ENCODE measurements at regions not wholly inside any gene's neighbourhood (a gene's known extent, or its start where the extent isn't known, plus 50 kb on each side); places are given as distances from the start of the nearest gene placed in this dataset.
"Not testable (repeated sequence)": the region's sequence is repeated elsewhere in the genome, so short reads cannot be mapped to it uniquely, and the experiment has no call there.

GRCh38 chr14:48693793-48694192, 892.4 kb downstream of the RPS29 start:
- DNase-seq = no peak

GRCh38 chr14:48690349-48690748, 895.8 kb downstream of the RPS29 start:
- no peak for DNase-seq

DNA sequence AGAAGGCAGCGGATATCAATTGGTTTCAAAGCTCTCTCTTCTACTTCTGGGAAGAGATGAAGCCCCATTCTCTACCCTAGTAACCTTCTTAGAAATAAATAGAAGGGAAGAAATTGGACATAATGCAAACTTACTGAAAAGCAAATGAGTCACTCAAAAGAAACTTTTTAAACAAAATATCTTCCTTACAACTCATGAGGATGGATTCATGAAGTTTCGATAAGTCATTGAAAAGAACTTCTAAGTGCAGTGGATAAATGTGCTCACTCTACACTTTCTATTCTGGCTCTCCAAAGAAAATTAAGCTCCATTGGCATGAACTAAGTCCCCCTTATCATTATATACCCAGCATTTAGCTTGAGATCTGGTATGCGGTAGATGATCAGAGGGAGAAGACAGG, 899.5 kb downstream of the RPS29 start:
- no peak for DNase-seq

GRCh38 chr14:48672506-48672905, 913.7 kb downstream of the RPS29 start:
- no peak for DNase-seq

- DNase-seq = no peak
These were observed 915.2 kb downstream of the RPS29 start for GRCh38 chr14:48670939-48671338.

- no peak for DNase-seq
These were observed 920.9 kb downstream of the RPS29 start for GRCh38 chr14:48665077-48665784.

DNA sequence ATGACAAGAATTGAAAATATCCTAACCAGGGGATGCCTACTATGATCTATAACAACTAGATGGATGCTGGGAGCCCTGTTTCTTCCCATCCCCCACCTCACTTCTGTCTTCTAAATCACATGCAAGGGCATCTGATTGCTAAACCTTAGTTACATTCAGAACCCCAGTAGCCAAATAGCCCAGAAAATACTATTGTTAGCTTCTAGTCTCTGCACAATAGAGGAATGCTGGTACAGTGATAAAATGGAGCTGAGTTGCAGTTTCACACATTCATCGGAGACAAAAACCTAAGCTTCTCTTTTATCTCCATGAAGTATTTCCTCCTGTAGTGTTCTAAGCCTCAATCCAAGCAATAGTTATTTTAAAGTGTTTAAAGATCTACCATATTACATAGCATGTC, 942.9 kb downstream of the RPS29 start:
- DNase-seq = no peak

DNA sequence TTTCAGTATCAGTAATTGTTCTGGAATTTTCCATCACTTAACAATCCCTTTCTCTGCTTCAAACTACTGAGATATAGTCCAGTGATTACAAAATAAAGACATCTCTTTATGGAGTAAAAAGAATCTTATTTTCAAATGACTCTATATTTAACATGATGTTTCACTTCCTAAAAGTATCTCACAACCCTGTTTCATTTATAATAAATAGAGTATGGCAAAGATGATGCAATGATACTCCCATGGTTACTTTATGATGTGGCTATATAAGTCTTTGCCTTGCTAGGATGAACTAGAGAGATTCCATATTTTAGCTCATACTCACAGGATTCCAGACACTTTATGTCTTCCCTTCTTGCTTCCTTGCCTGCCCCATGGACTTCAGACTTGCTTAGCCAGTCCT, 953.5 kb upstream of the MDGA2 start:
- no peak for DNase-seq

DNA sequence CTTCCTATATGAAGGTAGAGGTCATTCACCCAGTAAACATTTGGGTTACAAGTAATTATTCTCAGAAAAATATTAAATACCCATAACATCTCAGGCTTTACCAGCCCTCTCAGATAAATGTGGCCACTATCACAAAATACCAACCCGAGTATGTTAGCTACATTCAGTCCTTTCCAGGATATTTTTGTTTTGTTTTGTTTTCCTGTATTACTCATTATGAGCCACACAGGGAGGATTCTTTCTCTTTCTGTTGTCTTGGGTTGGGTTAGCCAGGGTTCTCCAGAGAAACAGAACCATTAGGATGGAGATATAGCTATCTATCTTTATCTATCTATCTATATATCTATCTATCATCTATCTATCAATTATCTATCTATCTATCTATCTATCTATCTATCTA, 947.6 kb upstream of the MDGA2 start:
- no peak for DNase-seq

DNA sequence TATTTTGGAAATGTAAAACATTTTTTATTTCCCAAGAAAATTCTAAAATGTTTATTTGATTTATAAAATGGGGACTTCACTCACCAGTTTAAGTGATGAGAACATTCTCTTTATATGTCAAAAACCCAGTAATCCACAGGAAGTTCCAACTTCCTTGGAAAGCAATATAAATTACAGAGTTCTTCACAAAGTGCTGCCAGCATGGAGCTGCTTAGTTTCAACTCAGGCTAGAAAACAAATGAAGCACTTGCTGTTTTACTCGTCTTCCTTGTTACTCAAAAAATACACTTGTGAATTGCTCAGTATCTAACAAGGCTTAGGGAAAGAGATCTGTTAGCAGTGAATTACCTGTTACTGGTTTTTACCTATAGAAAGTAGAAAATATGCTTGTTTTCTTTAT, 942.7 kb upstream of the MDGA2 start:
- no peak for DNase-seq

GRCh38 chr14:48616931-48617330, 941.5 kb upstream of the MDGA2 start:
- no peak for DNase-seq

DNA sequence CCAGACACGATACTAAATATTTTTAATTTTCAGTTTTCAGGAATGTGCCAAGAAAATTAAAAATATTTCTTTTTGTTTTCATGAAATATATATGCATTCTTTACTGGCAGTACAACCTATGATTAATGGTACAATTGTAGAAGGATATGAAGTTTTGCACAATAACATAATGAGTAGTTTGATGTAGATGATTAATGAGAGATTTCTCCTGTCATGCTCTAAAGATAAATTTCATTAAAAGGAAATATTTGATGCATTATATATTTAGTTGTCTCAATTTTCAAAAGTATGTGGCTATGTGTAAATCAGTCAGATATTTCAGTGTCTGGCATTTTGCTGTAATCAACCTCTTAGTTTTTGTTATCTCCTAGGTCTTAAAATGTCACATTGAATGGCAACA, 940.2 kb upstream of the MDGA2 start:
- no peak for DNase-seq

DNA sequence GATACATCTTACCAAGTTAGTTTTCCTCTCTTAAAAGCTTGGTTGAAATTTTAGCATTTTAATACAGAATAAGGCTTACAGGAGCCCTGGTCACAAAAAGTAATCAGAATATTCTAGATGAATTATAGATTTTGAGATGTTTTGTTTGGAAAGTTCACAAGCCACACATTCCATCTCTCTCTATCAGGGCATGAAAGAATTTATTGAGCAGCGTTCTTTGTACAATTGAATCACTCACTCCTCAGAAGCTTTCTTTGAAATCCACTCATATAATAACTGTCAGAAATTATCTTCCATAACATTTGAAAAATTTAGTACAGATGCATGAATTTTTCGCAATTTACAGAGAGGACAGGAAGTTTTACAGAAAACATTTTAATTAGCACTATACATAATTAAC, 938.6 kb upstream of the MDGA2 start:
- DNase-seq = no peak

GRCh38 chr14:48606960-48607359, 931.6 kb upstream of the MDGA2 start:
- DNase-seq = not testable (repeated sequence)

GRCh38 chr14:48598458-48598857, 923.1 kb upstream of the MDGA2 start:
- no peak for DNase-seq

GRCh38 chr14:48586099-48586498, 910.7 kb upstream of the MDGA2 start:
- DNase-seq = no peak

DNA sequence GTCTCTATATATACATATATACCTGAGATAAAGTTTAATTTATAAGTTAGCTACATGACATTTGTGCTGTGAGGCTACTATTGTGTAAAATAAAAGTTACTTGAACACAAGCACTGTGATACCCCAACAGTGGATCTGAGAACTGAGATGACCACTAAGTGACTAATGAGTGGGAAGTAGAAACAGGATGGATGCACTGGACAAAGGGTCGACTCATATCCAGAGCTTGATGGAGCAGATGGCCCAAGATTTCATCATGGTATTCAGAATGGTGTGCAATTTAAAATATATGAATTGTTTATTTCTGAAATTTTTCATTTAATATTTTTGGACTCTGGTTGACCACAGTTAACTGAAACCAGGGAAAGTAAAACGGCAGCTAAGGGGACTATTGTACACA, 908.6 kb upstream of the MDGA2 start:
- DNase-seq = no peak

GRCh38 chr14:48582938-48583337, 907.5 kb upstream of the MDGA2 start:
- no peak for DNase-seq

- DNase-seq = no peak
These were observed 905.3 kb upstream of the MDGA2 start for GRCh38 chr14:48580692-48581091.

DNA sequence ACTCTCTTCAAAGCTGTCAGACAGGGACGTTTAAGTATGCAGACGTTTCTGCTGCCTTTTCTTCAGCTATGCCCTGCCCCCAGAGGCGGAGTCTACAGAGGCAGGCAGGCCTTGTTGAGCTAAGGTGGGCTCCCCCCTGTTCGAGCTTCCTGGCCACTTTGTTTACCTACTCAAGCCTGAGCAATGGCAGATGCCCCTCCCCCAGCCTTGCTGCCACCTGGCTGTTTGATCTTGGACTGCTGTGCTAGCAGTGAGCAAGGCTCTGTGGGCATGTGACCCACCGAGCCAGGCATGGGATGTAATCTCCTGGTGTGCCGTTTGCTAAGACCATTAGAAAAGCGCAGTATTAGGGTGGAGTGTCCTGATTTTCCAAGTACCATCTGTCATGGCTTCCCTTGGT, 900.4 kb upstream of the MDGA2 start:
- DNase-seq = no peak

- no peak for DNase-seq
These were observed 893.3 kb upstream of the MDGA2 start for GRCh38 chr14:48568688-48569087.

GRCh38 chr14:48568252-48568651, 892.8 kb upstream of the MDGA2 start:
- no peak for DNase-seq

DNA sequence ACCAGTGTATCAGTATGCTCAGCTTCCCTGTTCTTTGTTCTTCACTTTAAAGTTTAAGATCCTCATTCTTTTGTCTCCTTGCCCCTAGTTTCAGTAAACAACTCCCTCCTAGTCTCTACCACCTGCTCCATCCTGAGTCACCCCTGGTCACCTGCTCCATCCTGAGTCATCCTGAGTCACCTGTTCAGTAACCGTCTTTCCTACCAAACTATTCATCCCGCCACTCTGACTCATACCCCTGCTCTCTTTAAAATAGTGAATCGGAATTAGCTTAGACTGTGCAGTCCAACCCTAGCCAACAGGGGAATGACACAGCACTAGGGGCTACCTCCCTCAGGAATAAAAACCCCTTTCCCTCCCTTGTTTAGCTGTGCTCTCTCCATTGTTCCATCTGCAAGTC, 888.1 kb upstream of the MDGA2 start:
- DNase-seq = no peak

DNA sequence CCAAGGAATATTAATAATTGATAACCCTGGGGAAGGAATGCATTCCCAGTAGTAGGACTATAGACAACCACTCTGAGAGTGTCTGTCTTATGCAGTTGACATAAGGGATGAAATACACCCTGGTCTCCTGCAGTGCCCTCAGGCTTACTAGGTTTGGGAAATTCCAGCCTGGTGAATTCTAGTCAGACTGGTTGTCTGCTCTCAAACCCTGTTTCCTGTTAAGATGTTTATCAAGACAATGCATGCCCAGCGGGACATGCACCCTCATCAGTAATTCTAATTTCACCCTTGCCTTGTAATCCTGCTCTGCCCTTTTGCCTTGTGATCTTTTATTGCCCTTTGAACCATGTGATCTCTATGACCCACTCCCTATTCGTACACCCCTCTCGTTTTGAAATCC, 886.0 kb upstream of the MDGA2 start:
- DNase-seq = not testable (repeated sequence)

GRCh38 chr14:48560421-48560820, 885.0 kb upstream of the MDGA2 start:
- DNase-seq = no peak

- DNase-seq = no peak
These were observed 878.0 kb upstream of the MDGA2 start for GRCh38 chr14:48553443-48553842.

Measured in activated CD4-positive, alpha-beta T cell treated with anti-CD3 and anti-CD28 coated beads, Interleukin-2, amount 50 U/mL, for 16 hours (primary cell).